Activated CD4-positive, alpha-beta T cell treated with anti-CD3 and anti-CD28 coated beads, Interleukin-2, Interleukin-4, amounts not matched to agents 100 ng/mL and 50 ng/mL, durations not matched to agents 16 hours and 8 hours (primary cell): ENCODE measurements at regions not wholly inside any gene's neighbourhood (a gene's known extent, or its start where the extent isn't known, plus 50 kb on each side); places are given as distances from the start of the nearest gene placed in this dataset.
"Not testable (repeated sequence)": the region's sequence is repeated elsewhere in the genome, so short reads cannot be mapped to it uniquely, and the experiment has no call there.

Experiments
- DNase-seq: peaks from one replicate; pipeline ENCODE4 v3.0.0-alpha.2; 2020; ENCODE audit warnings: low spot score

GRCh38 chr16:54879681-54880080 is 51.0 kb upstream of the IRX5 start:
- DNase-seq, result no peak

- DNase-seq, result no peak
Observed at GRCh38 chr16:54878301-54878700, 52.4 kb upstream of the IRX5 start.

GRCh38 chr16:54875443-54875842 is 55.2 kb upstream of the IRX5 start:
- no peak for DNase-seq

GRCh38 chr16:54873716-54874373 is 56.8 kb upstream of the IRX5 start:
- DNase-seq, result not testable (repeated sequence)

- DNase-seq, result no peak
Observed at GRCh38 chr16:54873071-54873470, 57.6 kb upstream of the IRX5 start.

- DNase-seq, result no peak
Observed at GRCh38 chr16:54870151-54870550, 60.5 kb upstream of the IRX5 start.

- DNase-seq, result peak; percentile 16
Observed at GRCh38 chr16:54867302-54867832, 63.3 kb upstream of the IRX5 start.

GRCh38 chr16:54862529-54862928 is 68.1 kb upstream of the IRX5 start:
- no peak for DNase-seq

GRCh38 chr16:54856871-54857270 is 73.8 kb upstream of the IRX5 start:
- no peak for DNase-seq

GRCh38 chr16:54847609-54848008 is 83.1 kb upstream of the IRX5 start:
- no peak for DNase-seq

GRCh38 chr16:54847207-54847606 is 83.5 kb upstream of the IRX5 start:
- DNase-seq, result no peak

- no peak for DNase-seq
Observed at GRCh38 chr16:54846766-54847165, 83.9 kb upstream of the IRX5 start.

GRCh38 chr16:54843424-54843750 is 87.3 kb upstream of the IRX5 start:
- DNase-seq, result no peak

- DNase-seq, result no peak
Observed at GRCh38 chr16:54842743-54843423, 87.8 kb upstream of the IRX5 start.

GRCh38 chr16:54829691-54830090 is 101.0 kb upstream of the IRX5 start:
- DNase-seq, result no peak

GRCh38 chr16:54822892-54823291 is 107.8 kb upstream of the IRX5 start:
- no peak for DNase-seq

- DNase-seq, result no peak
Observed at GRCh38 chr16:54822492-54822891, 108.2 kb upstream of the IRX5 start.

- DNase-seq, result no peak
Observed at GRCh38 chr16:54821731-54822130, 108.9 kb upstream of the IRX5 start.

- DNase-seq, result no peak
Observed at GRCh38 chr16:54817940-54818574, 112.6 kb upstream of the IRX5 start.

GRCh38 chr16:54817432-54817831 is 113.2 kb upstream of the IRX5 start:
- DNase-seq, result no peak

- DNase-seq, result no peak
Observed at GRCh38 chr16:54816471-54816870, 114.2 kb upstream of the IRX5 start.

GRCh38 chr16:54815177-54815576 is 115.5 kb upstream of the IRX5 start:
- no peak for DNase-seq

- DNase-seq, result no peak
Observed at GRCh38 chr16:54813778-54814177, 116.9 kb upstream of the IRX5 start.
